NAMALWA (cell line): ENCODE measurements at regions not wholly inside any gene's neighbourhood (a gene's known extent, or its start where the extent isn't known, plus 50 kb on each side); places are given as distances from the start of the nearest gene placed in this dataset.
"Not testable (repeated sequence)": the region's sequence is repeated elsewhere in the genome, so short reads cannot be mapped to it uniquely, and the experiment has no call there.

Experiments
- DNase-seq: peaks from one replicate; pipeline ENCODE4 v3.0.0-alpha.2; 2015; ENCODE audit warnings: low spot score

DNA sequence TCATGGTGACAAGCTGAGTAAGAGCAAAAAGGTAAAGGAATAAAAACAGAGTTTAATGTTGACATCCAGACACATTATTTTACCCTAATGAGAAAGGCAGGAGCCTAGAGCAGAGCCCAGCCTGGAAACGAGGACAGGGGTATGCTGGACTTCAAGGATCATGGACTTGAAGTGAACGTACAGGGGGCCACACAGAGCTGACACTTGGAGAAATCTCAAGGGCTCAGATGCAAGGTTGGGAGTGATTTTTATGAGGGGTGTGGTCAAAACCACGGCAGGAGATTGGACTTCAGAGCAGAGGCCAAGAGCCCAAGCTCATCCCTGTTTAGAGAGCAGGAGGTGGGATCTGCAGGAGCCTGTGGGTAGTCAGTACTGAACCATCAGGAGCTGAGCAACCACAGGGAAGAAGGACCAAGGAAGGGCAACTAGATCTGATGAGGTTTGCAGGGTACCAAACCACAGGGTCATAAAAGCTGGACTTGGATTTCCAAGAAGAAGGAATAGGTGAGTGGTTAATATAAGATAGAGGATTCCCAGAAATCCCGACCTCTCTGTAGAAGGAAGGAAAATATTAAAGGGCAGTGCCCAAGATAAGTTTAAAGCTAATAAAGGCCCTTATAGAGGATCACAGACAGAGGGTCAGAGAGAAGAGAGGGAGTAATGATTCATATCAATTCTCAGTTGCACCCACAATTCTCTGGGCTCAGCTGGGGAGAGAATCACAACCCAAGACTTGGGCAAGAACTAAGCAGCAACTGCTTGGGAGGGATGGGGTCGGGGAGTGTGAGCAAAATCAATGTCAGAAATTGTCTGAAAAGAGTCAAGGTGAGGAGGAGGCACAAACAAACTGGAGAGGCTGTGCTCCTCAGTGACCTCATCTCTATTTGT is 331.7 kb downstream of the SOX9 start:
- DNase-seq = no peak

DNA sequence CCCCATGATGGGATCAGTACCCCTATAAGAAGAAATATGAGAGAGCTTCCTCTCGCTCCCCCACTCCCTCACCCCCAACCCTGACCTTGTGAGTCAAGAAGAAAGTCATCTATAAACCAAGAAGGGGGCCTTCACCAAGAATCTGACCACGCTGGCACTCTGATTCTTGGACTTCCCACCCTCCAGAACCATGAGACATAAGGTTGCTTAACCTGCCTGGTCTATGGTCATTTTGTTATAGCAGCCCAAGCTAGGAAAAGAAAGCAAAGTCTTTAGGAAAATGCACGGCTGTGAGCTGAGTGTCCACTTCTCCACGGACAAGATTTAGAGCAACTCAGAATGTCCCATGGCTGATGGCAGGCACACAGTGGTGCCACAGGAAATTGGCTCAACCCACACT is 333.5 kb downstream of the SOX9 start:
- DNase-seq = no peak

DNA sequence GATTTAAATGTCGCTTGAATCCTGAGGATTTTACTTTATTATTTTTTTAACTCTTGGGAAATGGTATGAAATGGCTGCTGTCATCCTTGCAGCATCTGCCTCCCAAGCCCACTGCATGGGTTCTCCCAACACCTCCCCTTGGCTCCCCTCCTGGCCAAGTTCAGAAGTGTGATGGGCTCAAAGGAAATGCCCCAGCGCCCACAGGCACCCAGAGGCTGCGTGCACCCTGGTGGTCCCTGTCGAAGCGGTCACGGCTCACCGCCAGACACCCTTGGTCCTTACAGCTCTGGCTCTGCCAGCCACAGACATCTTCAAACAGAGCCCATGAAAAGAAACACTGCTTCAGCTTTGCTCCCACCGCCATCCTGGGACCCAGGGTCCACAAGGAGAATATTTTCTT is 334.7 kb downstream of the SOX9 start:
- DNase-seq = no peak

DNA sequence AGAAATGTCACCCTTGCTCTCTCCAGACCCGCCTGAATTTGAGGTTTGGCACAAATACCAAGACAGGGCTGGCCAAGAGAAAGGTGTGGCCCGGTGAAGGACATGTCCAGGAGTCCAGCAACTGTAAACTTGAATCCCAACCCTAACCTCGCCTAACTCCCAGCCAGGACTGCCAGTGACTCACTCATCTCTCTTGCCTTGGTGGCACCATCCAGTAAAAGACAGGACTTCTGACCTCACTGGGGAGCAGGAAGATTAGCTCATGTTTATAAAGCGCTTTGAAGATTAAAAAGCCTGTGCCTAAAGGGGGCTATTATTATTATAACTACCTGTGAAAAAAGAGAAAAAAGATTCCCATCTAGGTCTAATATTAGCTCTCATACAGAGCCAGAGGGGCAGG is 335.3 kb downstream of the SOX9 start:
- no peak for DNase-seq

DNA sequence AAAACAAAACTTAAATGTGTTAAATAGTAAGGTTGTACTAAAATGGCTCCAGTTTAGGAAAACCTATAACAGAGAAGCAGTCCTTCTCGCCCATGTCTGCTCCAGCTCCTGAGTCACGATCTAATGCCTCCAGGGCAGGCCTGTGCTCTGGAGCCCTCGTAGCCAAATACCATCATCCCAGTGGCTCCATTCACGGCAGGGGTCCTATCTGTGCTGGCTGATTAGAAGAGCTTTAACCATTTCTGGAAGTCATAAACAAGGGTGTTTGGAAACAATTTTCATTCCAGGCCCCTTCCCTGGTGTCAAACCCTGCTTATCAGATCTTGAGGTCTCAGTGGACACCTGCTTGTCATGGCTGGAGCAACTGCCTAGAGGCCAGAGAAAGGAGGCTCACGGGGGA is 336.9 kb downstream of the SOX9 start:
- DNase-seq = no peak

DNA sequence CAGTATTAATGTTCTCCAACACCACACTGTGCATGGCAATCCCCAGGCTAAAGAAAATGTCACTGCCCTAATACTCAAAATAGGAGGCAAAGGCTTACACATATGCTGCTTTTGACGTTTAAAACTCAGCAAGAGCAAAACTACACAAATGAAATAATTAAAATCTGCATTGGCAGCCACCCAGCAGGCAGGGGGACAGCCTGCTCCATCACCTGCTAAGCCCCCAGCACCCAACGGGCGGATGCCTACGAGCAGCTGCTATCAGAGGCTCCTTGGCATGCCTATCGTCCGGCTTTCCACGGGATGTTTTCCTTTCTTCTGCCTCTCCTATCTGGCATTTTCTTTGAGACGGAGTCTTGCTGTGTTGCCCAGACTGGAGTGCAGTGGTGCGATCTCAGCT is 337.5 kb downstream of the SOX9 start:
- no peak for DNase-seq

DNA sequence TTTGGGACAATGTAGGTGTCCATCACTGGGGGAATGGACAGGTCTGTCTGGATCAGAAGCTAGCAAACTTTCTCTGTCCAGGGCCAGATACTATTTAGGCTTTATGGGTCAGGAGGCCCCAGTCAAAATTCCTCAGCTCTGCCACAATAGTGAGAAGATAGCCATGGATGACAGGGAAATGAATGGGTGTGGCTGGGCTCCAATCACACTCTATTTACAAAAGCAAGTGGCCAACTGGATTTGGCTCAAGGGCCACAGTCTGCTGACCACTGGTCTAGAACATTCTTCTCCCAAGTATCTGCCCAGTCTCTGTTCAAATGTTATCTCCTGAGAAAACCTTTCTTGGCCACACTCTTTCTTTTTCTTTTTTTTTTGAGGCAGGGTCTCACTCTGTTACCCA is 339.9 kb downstream of the SOX9 start:
- no peak for DNase-seq

DNA sequence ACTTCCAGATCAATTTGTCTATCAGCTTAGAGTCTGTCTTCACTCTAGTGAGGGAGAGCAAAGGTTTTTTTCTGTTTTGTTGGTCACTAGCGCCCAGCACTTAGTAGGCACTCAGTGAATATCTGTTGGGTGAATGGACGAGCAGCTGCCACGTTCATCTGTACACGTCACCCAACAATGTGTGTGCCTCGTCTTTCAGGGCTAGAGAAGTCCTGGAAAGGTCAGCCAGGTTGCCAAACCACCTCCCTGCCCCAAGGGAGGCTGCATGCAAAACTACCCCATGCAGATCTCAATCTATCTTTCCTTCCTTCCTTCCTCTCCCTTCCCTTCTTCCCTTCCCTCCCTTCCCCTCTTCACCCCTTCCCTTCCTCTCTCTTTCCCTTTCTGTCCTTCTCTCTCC is 340.9 kb downstream of the SOX9 start:
- DNase-seq = no peak

DNA sequence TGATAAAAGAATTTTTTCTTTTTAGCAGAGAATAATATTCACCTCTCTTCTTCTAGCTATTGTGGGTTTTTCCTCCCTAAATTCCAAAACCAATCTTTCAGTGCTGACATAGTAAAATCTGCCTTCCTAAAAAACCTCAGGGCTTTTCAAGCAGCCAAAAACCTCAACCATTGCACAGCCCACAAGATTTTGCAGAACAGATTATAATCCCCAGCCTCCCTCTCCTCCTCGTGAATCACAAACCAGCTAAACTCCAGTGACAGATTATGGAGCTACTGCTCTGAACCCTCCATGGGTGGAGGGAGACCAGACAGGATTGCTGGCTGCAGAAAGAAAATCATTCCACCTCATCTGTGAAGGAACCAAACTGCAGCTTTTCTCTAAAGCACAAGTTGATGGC is 341.6 kb downstream of the SOX9 start:
- DNase-seq = no peak

DNA sequence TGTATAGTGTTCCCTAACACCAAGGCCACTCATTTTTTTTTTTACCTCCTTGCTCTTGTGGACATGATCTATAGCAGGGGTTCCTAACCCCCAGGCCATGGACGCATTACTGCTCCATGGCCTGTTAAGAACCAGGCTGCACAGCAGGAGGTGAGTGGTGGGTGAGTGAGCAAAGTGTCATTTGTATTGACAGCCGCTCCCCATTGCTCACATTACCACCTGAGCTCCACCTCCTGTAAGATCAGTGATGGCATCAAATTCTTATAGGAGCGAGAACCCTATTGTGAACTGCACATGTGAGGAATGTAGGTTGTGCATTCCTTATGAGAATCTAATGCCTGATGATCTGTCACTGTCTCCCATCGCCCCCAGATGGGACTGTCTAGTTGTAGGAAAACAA is 342.0 kb downstream of the SOX9 start:
- no peak for DNase-seq

DNA sequence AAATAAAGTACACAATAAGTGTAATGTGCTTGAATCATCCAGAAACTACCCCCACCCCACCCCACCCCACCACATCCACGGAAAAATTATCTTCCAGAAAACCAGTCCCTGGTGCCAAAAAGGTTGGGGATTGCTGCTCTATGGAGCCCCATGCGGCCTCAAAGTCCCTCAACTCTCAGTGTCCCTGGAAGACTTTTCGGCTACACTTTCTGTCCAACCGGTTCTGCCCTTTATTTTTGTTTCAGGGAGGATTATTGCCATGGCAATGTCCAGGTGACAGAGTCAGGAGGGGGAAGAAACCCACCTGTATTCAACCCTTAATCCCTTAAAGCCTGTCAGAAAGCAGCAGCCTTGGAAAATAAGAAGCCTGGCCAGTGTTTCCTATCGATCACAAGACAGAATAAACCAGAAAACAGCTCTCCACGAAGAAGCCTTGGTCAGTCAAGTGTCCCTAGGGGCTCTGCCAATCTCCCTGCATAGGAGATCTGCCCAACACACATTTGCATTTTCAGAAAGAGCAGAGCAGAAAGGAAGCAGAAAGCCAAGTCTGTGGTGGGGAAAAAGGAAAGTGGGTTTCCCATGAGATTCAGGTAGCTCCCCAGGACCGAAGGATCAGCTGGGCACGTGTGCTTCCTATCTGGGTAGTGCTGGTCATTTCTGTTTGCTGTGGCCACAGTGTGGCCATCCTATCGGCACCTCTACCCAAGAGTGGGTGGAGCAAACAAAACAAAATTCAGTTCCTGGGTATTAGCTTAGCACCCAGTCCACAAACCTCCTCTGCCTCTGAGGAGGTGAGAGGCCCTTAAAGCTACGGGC is 342.7 kb downstream of the SOX9 start:
- DNase-seq = no peak

DNA sequence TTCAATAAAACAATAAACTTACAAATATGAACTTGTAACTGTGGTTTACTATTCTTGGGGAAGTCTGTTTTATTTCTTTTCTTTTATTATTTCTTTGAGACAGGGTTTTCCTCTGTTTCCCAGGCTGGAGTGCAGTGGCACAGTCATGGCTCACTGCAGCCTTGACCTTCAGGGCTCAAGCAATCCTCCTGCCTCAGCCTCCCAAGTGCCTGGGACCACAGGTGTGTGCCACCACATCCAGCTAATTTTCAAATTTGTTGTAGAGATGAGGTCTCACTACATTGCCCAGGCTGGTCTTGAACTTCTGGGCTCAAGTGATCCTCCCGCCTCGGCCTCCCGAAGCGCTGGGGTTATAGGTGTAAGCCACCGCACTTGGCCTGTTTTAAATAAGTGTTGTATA is 343.4 kb downstream of the SOX9 start:
- DNase-seq = not testable (repeated sequence)

DNA sequence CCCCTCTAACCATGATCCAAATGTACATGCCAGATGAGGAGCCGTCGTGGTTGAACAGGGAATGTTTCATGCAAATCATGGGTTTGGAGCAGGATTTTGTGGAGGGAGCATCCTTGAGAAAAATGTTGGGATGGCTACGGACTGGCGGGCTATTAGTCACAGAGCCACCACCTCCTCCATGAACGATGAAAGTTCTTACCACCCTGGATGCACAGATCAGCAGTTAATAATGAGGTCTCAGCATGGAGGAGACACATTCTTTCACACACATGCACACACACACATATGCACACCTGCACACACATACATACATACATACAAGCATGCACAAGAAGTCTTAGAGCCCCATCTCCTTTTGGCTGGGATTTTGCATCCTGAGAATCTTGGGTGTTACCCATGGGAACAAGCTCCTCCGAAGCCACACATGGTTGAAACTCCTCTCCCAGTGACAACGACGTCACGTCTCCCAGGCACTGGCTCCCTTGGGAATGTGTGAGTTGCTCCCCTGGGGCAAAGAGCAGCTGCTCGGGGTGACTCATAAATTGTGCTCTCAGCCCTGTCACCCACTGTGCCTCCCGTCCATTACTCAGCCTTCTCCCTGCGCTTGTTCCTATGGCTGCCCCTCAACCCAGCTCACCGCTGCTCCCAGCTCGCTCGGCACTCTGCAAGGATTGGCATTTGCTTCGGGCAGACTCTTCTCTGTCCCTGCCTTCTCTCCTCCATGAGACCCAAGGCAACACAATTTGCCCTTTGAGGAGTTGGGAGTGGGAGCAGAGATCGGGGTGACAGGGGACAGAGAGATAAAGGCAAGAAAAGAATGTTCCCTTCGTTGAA is 344.6 kb downstream of the SOX9 start:
- peak; percentile 8 for DNase-seq

DNA sequence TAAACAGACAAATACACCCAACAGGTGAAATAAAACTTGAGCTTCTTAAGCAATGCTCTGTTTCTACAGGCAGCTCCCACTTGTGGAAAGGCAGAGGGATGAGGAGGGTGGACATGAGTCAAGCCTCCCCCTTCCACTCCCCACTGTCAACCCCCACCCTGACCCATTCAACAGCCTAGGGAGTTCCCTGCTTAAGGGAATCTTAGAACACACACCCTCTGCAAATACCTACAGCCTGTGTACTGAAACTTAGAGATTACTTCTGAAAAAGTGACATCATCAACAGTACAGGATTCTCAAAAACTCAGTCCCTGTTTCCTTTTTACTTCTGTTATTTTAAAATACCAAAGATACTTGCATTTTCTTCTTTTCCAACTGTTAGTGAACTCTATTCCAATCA is 345.4 kb downstream of the SOX9 start:
- no peak for DNase-seq

DNA sequence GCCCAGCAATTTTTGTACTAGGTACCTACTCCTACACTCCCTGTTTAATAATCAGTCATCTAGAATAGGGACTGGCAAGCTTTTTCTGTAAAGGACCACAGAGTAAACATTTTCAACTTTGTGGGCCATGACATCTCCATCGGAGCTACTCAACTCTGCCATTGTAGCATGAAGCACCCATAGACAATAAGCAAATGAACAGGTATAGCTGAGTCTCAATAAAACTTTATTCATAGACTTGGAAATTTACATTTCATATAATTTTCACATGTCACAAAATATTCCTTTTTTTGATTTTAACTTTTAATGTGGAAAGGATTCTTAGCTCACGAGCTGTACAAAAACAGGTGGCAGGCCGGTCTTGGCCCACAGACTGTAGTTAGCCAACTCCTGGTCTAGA is 345.8 kb downstream of the SOX9 start:
- no peak for DNase-seq

DNA sequence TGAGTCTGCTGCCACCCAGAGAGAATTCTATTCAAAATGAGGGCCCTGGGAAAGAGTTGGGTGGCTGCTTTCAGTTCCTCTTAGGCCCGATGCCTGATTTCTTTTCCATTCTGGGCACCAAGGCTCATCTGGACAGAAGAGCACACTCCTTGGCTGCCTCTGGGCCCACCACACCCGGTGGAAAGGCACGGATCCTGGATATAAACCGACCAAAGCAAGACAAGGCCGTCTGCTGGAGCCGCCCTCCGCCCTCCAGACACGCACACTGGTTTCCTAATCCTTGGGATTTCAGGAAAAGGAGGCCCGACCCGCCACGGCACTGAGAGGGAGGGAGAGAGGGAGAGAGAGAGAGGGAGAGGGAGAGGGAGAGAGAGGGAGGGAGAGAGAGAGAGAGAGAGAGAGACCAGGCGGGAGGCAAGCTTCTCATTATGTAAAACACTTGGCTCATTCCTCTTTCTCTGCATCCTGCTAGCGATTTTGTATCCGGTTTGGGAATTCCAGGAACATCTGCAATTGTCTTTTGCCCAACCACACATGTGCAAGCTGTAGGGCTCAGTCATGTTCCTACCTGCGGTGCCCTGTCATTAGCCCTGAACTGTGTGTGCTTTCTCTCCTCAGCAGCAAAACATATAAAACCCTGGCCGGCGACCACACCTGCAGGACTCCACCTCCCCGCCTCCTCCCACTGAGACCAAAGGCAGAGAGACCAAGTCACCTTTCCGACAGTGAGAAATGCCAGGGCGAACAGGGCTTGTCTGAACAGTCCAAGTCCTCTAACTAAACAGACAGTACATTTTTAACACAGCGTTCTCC is 347.2 kb downstream of the SOX9 start:
- no peak for DNase-seq

DNA sequence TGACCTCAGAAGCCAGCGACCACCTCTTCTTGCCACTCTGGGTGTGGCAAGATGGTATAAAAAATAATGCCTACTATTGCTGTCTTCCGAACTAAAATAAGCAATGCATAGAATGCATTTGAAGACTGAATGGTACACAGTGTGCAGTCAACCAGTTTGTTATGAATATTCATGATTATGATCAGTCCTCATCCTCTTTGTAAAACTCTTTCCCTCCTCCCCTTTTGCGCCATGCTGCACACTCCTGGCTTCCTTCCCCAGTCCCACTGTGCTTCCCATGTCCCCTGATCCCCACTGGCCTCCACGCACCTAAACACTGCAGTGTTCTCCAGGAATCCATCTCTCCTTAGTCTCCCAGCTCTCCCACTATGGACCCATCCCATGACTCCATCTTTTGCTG is 348.0 kb downstream of the SOX9 start:
- no peak for DNase-seq

DNA sequence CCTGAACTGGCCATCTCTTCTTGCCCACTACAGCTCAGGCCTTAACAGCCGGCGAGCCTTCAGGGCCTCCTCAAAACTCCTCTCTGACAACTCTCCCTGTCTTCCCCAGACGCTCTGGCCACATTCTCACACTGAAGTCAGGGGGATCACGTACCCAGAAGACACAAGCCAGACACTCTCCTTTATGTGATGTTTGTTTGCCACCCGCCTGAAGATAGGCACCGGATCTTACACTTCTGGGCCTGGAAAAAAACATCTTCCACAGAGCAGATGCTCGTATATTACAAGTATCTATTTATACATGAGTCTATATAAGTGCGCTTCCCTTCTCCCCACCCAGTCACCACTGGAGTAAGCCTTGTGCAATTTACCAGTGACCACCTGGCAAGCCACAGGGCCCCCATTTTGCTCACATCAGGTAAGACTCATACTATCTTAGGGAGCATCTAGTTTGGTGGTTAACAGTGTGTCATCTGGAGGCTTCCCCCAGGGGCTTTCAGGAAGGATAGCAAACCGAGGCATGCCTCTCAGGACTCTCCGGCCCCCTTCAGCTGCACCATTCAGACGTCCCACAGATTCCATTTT is 349.4 kb downstream of the SOX9 start:
- DNase-seq = no peak

DNA sequence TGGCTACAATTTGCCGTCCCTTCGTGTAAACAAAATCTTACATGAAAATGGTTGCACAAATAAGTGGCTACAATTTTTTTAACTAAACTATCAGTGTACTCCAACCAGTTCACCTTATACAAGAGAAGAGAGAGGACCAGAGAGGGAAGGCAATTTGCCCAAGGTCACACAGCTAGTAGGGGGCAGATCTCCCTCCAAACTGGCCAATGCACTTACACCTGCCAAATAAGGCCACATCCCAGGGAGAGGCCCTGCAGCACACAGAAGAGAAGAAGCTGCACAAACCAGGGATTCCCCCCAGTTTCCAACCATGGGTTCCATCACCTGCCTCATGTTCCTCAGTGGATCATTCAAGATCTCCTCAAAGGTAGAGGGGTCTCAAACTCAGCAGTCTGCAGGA is 349.9 kb downstream of the SOX9 start:
- no peak for DNase-seq

DNA sequence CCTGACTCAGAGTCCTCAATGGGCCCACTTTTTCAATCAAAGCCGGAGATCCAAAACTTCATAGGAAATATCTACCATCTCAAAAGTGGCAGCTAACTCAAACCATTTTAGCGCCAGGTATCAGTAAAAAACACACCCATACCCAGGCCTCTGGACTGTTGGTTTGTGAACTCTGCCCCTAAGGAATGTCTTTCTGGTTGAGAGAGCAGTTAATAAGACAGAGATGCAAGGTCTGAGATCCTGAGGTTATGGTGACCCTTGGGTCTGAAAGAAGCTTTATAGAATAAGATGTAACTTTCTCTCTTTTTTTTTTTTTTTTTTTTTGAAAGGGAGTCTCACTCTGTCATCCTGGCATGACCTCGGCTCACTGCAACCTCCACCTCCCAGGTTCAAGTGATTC is 350.5 kb downstream of the SOX9 start:
- DNase-seq = no peak

DNA sequence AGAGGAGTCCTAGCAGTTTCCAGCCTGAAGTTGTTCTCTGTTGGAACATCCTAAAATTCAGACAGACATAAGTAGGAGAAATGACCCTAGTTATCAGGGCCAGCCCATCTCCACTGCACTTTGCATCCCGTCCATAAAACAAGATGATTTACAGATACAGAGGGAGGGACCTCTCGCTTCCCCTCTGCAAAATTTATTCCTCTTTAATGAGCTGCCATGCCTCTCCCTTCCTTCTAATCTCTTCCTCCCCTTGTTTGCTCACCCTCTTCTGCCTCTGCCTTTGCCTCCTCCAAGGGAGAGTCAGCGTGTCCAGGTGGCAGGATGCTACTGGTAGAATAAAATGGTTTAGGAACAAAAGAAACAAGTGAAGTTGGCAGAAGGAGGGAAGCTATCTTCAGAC is 351.3 kb downstream of the SOX9 start:
- no peak for DNase-seq
